H9 (cell line): ENCODE measurements at regions not wholly inside any gene's neighbourhood (a gene's known extent, or its start where the extent isn't known, plus 50 kb on each side); places are given as distances from the start of the nearest gene placed in this dataset.

ENCODE experiments used
- DNase-seq: peaks from one replicate; pipeline ENCODE4 v3.0.0-alpha.2; 2017
- H2AFZ ChIP-seq: one replicate; pipeline ENCODE4 v1.6.1; 2013; ENCODE audit warnings: mild to moderate bottlenecking, low read length, control low read depth, moderate library complexity
- H2AK5ac ChIP-seq: 2 replicates; pipeline ENCODE4 v1.6.1; 2013; ENCODE audit warnings: low read length, control low read depth, mixed read lengths; ENCODE audit not compliant: insufficient read length
- H2BK120ac ChIP-seq: one replicate; pipeline ENCODE4 v1.6.1; 2013; ENCODE audit warnings: low read depth, mild to moderate bottlenecking, low read length, control low read depth, inconsistent platforms; ENCODE audit not compliant: poor library complexity, severe bottlenecking
- H2BK12ac ChIP-seq: 2 replicates; pipeline ENCODE4 v1.6.1; 2013; ENCODE audit warnings: low read length, control low read depth, mixed read lengths, low read depth; ENCODE audit not compliant: insufficient read length
- H2BK15ac ChIP-seq: 2 replicates; pipeline ENCODE4 v1.6.1; 2013; ENCODE audit warnings: low read depth, low read length, control low read depth
- H2BK20ac ChIP-seq: one replicate; pipeline ENCODE4 v1.6.1; 2013; ENCODE audit warnings: low read depth, mild to moderate bottlenecking, low read length, control low read depth, inconsistent platforms; ENCODE audit not compliant: poor library complexity, severe bottlenecking
- H2BK5ac ChIP-seq: 2 replicates; pipeline ENCODE4 v1.6.1; 2013; ENCODE audit warnings: low read length, control low read depth, mixed read lengths; ENCODE audit not compliant: insufficient read length
- H3K14ac ChIP-seq: 2 replicates; pipeline ENCODE4 v1.6.1; 2013; ENCODE audit warnings: low read length, control low read depth; ENCODE audit not compliant: insufficient read depth
- H3K18ac ChIP-seq: 2 replicates; pipeline ENCODE4 v1.6.1; 2013; ENCODE audit warnings: low read depth, mild to moderate bottlenecking, mixed read lengths, low read length, control low read depth; ENCODE audit not compliant: insufficient read length
- H3K23ac ChIP-seq: 2 replicates; pipeline ENCODE4 v1.6.1; 2013; ENCODE audit warnings: low read length, control low read depth, mixed read lengths, low read depth; ENCODE audit not compliant: insufficient read length
- H3K23me2 ChIP-seq: 2 replicates; pipeline ENCODE4 v1.6.1; 2013; ENCODE audit warnings: low read depth, mild to moderate bottlenecking, mixed read lengths, low read length, control low read depth; ENCODE audit not compliant: insufficient read length, poor library complexity, severe bottlenecking
- H3K27ac ChIP-seq: 2 replicates; pipeline ENCODE4 v1.5.1; 2013; ENCODE audit warnings: low read length, control low read depth, mixed read lengths, low read depth; ENCODE audit not compliant: insufficient read length
- H3K27me3 ChIP-seq: 2 replicates; pipeline ENCODE4 v1.6.1; 2013; ENCODE audit warnings: low read length, control low read depth, inconsistent platforms; ENCODE audit not compliant: insufficient read depth
- H3K4ac ChIP-seq: 2 replicates; pipeline ENCODE4 v1.6.1; 2013; ENCODE audit warnings: low read depth, mild to moderate bottlenecking, control low read depth, inconsistent platforms, low read length, moderate library complexity
- H3K4me1 ChIP-seq: 2 replicates; pipeline ENCODE4 v1.6.1; 2013; ENCODE audit warnings: low read length, control low read depth, inconsistent platforms; ENCODE audit not compliant: insufficient read depth
- H3K4me2 ChIP-seq: 2 replicates; pipeline ENCODE4 v1.6.1; 2013; ENCODE audit warnings: low read length, control low read depth, mixed read lengths; ENCODE audit not compliant: insufficient read length, insufficient read depth
- H3K56ac ChIP-seq: 2 replicates; pipeline ENCODE4 v1.6.1; 2013; ENCODE audit warnings: low read depth, mild to moderate bottlenecking, mixed read lengths, low read length, control low read depth; ENCODE audit not compliant: insufficient read length
- H3K79me1 ChIP-seq: 2 replicates; pipeline ENCODE4 v1.6.1; 2013; ENCODE audit warnings: low read depth, mild to moderate bottlenecking, moderate library complexity, low read length, control low read depth, inconsistent platforms; ENCODE audit not compliant: insufficient read depth, poor library complexity, severe bottlenecking
- H3K79me2 ChIP-seq: 2 replicates; pipeline ENCODE4 v1.6.1; 2013; ENCODE audit warnings: low read length, control low read depth, inconsistent platforms; ENCODE audit not compliant: insufficient read depth
- H3K9ac ChIP-seq: 2 replicates; pipeline ENCODE4 v1.6.1; 2013; ENCODE audit warnings: low read length, control low read depth, mixed read lengths; ENCODE audit not compliant: insufficient read length; ENCODE audit errors: extremely low read depth
- H3K9me3 ChIP-seq: one replicate; pipeline ENCODE4 v1.6.1; 2013; ENCODE audit warnings: low read depth, low read length, inconsistent platforms; ENCODE audit not compliant: control insufficient read depth
- H3T11ph ChIP-seq: one replicate; pipeline ENCODE4 v1.6.1; 2013; ENCODE audit warnings: mild to moderate bottlenecking, low read length, control low read depth, inconsistent platforms
- H4K20me1 ChIP-seq: one replicate; pipeline ENCODE4 v1.6.1; 2013; ENCODE audit not compliant: control insufficient read depth, insufficient read length, insufficient read depth
- H4K5ac ChIP-seq: 2 replicates; pipeline ENCODE4 v1.6.1; 2013; ENCODE audit warnings: low read depth, mild to moderate bottlenecking, mixed read lengths, low read length, control low read depth; ENCODE audit not compliant: insufficient read length
- H4K8ac ChIP-seq: replicated peaks from 2 replicates; pipeline ENCODE4 v1.6.1; 2013; ENCODE audit warnings: low read length, control low read depth, mixed read lengths, low read depth; ENCODE audit not compliant: insufficient read length
- H4K91ac ChIP-seq: 2 replicates; pipeline ENCODE4 v1.6.1; 2013; ENCODE audit warnings: low read depth, mild to moderate bottlenecking, moderate library complexity, mixed read lengths, low read length, control low read depth; ENCODE audit not compliant: insufficient read length
- H3K27ac Mint-ChIP-seq, 3 experiments: 2 replicates in 2 of 3; 3 replicates in 1 of 3; pipeline ENCODE4 v1.8.0; 2020 to 2021; ENCODE audit warnings: mixed read lengths in 3 of 3, mild to moderate bottlenecking in 1 of 3, moderate library complexity in 1 of 3
- H3K27me3 Mint-ChIP-seq: 2 replicates; pipeline ENCODE4 v1.8.0; 2021; ENCODE audit warnings: low read depth, mild to moderate bottlenecking, moderate library complexity, mixed read lengths
- H3K36me3 Mint-ChIP-seq, 3 experiments: 2 replicates in 2 of 3; 3 replicates in 1 of 3; pipeline ENCODE4 v1.8.0; 2020 to 2021; ENCODE audit warnings: low read depth in 3 of 3, mixed read lengths in 3 of 3; ENCODE audit not compliant: insufficient read depth in 1 of 3
- H3K4me1 Mint-ChIP-seq, 2 experiments: 2 replicates each; pipeline ENCODE4 v1.8.0; 2020; ENCODE audit warnings: mixed read lengths in 2 of 2
- H3K4me3 Mint-ChIP-seq, 2 experiments: 2 replicates in 1 of 2; 3 replicates in 1 of 2; pipeline ENCODE4 v1.8.0; 2020 to 2021; ENCODE audit warnings: mild to moderate bottlenecking in 2 of 2, mixed read lengths in 2 of 2, moderate library complexity in 1 of 2
- H3K9me3 Mint-ChIP-seq, 2 experiments: 2 replicates in 1 of 2; 3 replicates in 1 of 2; pipeline ENCODE4 v1.8.0; 2020; ENCODE audit warnings: mild to moderate bottlenecking in 2 of 2, mixed read lengths in 2 of 2, moderate library complexity in 1 of 2
- WGBS: extraction: QIAGEN DNeasy Blood & Tissue Kit; methylation state at CpG from one replicate; pipeline ENCODE4 v1.1.7; 2013; ENCODE audit warnings: missing lambda C conversion rate, low lambda C conversion rate, mixed read lengths; ENCODE audit not compliant: insufficient read length; ENCODE audit errors: extremely low coverage; 5-methylcytosine and 5-hydroxymethylcytosine counted together
- TF ChIP-seq, protein P1 (sequence below): fragments of 200-600 bp; sonication (generic); conservative IDR thresholded peaks from 3 replicates; pipeline ENCODE4 v1.8.0; 2021; ENCODE audit warnings: antibody characterized with exemption, mild to moderate bottlenecking

DNA sequence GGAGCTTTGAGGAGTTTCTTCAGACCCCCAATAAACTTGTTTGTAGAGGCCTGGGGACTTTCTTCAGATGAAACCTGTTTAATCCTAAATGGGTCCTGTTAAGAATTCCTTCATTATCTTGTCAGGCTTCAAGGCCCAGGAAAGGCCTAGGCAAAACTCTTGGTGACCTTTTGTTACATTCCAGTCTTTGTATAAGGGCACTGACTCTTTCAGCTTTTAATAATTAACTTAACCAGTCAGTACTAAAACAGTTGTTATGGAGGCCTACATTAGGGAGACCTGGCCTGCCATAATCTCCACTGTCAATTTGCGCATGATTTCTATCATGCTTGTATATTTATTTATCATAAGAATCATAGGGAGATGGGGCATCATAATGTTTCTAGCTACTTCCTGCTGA, 110.2 kb downstream of the FCRL5 start:
- no peak overlapping the region for H3K18ac ChIP-seq
- no peaks in the 10 kb centered on the region; the same call in 1 of the 2 replicates for H3K4me1 ChIP-seq
- H4K91ac ChIP-seq, result no peak overlapping the region
- Mint-ChIP-seq H3K36me3 (peaks cover 1 to 12% (median 4%) of the 10 kb centered on the region in 3 experiments; a peak in 4 of 7 replicates), H3K4me3 (no peak overlapping the region), H3K4me1 (peaks cover 31 to 36% of the 10 kb centered on the region in 2 experiments), H3K9me3 (peaks cover 0 to 2% of the 10 kb centered on the region in 2 experiments; a peak in 1 of 5 replicates), H3K27me3 (no peaks in the 10 kb centered on the region), H3K27ac (no peak overlapping the region; a peak in 1 of 7 replicates)
- no peak overlapping the region for H3K14ac ChIP-seq
- no peak overlapping the region for H3K56ac ChIP-seq
- H2BK120ac ChIP-seq, result no peak overlapping the region
- H4K20me1 ChIP-seq, result no peaks in the 10 kb centered on the region
- H3K27me3 ChIP-seq, result no peaks in the 10 kb centered on the region
- H3K79me2 ChIP-seq, result no peaks in the 10 kb centered on the region
- H3K9me3 ChIP-seq, result no peaks in the 10 kb centered on the region
- H2AFZ ChIP-seq, result no peak overlapping the region
- no peaks in the 10 kb centered on the region for H3K23me2 ChIP-seq
- no peak overlapping the region for H3K9ac ChIP-seq
- TF ChIP-seq, protein P1, sequence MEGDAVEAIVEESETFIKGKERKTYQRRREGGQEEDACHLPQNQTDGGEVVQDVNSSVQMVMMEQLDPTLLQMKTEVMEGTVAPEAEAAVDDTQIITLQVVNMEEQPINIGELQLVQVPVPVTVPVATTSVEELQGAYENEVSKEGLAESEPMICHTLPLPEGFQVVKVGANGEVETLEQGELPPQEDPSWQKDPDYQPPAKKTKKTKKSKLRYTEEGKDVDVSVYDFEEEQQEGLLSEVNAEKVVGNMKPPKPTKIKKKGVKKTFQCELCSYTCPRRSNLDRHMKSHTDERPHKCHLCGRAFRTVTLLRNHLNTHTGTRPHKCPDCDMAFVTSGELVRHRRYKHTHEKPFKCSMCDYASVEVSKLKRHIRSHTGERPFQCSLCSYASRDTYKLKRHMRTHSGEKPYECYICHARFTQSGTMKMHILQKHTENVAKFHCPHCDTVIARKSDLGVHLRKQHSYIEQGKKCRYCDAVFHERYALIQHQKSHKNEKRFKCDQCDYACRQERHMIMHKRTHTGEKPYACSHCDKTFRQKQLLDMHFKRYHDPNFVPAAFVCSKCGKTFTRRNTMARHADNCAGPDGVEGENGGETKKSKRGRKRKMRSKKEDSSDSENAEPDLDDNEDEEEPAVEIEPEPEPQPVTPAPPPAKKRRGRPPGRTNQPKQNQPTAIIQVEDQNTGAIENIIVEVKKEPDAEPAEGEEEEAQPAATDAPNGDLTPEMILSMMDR, result no peak
- H3K79me1 ChIP-seq, result no peaks in the 10 kb centered on the region
- no peak overlapping the region for H2BK15ac ChIP-seq
- H2BK12ac ChIP-seq, result no peak overlapping the region
- H3K27ac ChIP-seq, result no peak overlapping the region
- H3K4me2 ChIP-seq, result no peak overlapping the region
- H4K5ac ChIP-seq, result no peak overlapping the region
- no peak for DNase-seq
- H3K23ac ChIP-seq, result no peak overlapping the region
- no CpG with 5 or more reads among the region's 1 CpG for WGBS
- H3T11ph ChIP-seq, result no peak overlapping the region
- no peak overlapping the region for H3K4ac ChIP-seq
- no peak overlapping the region for H4K8ac ChIP-seq
- H2BK20ac ChIP-seq, result no peak overlapping the region
- H2BK5ac ChIP-seq, result no peak overlapping the region
- no peak overlapping the region for H2AK5ac ChIP-seq
